ENCODE measurements at regions not wholly inside any gene's neighbourhood (a gene's known extent, or its start where the extent isn't known, plus 50 kb on each side); places are given as distances from the start of the nearest gene placed in this dataset.

GRCh38 chr17:77487677-77488530 lies 347.1 kb downstream of the SEC14L1 start:
- no peaks in the 10 kb centered on the region for H3K9me3 ChIP-seq
- peak in 3 of 5 donors; percentile 20 to 58 (median 25) for DNase-seq
- H3K27me3 ChIP-seq, result no peaks in the 10 kb centered on the region
- TF ChIP-seq POLR2A (IDR thresholded peaks at IDR 0.05), result no peak
- TF ChIP-seq, protein P1, sequence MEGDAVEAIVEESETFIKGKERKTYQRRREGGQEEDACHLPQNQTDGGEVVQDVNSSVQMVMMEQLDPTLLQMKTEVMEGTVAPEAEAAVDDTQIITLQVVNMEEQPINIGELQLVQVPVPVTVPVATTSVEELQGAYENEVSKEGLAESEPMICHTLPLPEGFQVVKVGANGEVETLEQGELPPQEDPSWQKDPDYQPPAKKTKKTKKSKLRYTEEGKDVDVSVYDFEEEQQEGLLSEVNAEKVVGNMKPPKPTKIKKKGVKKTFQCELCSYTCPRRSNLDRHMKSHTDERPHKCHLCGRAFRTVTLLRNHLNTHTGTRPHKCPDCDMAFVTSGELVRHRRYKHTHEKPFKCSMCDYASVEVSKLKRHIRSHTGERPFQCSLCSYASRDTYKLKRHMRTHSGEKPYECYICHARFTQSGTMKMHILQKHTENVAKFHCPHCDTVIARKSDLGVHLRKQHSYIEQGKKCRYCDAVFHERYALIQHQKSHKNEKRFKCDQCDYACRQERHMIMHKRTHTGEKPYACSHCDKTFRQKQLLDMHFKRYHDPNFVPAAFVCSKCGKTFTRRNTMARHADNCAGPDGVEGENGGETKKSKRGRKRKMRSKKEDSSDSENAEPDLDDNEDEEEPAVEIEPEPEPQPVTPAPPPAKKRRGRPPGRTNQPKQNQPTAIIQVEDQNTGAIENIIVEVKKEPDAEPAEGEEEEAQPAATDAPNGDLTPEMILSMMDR (IDR thresholded peaks at IDR 0.05), result no peak
- 86 to 90% (median 88%) methylated on average over 16 to 28 of the region's 28 CpGs for WGBS, 4 donors
- intact Hi-C loops (cut with DNase I), result loop anchor here in 1 of 10 donors (5.0 kb wide), 1 partner anchor 36 kb away; no protein-coding TSS in a partner anchor
- H3K4me3 ChIP-seq, result no peak overlapping the region
- H3K27ac ChIP-seq, result peak overlapping the region in 1 of 12 donors; percentile 4
- no peak for ATAC-seq
- H3K4me1 ChIP-seq, result peaks cover 0 to 26% (median 20%) of the 10 kb centered on the region in 12 donors
- peaks cover 0 to 73% (median 49%) of the 10 kb centered on the region in 9 donors for H3K36me3 ChIP-seq

GRCh38 chr17:77488531-77489238 lies 347.9 kb downstream of the SEC14L1 start:
- intact Hi-C loops (cut with DNase I), result loop anchor here in 1 of 10 donors (5.0 kb wide), 1 partner anchor 36 kb away; no protein-coding TSS in a partner anchor
- H3K27me3 ChIP-seq, result no peaks in the 10 kb centered on the region
- DNase-seq (peak in 3 of 5 donors; percentile 20 to 44 (median 29)), ATAC-seq (no peak)
- 85 to 92% (median 89%) methylated on average over 19 to 25 of the region's 25 CpGs for WGBS, 4 donors
- H3K4me3 ChIP-seq, result no peak overlapping the region
- peaks cover 0 to 27% (median 20%) of the 10 kb centered on the region in 12 donors for H3K4me1 ChIP-seq
- peak overlapping the region in 1 of 12 donors; percentile 77 for H3K27ac ChIP-seq
- H3K36me3 ChIP-seq, result peaks cover 0 to 73% (median 48%) of the 10 kb centered on the region in 9 donors
- TF ChIP-seq, protein P1 (IDR thresholded peaks at IDR 0.05), result no peak
- TF ChIP-seq POLR2A (IDR thresholded peaks at IDR 0.05), result no peak
- H3K9me3 ChIP-seq, result no peaks in the 10 kb centered on the region

DNA sequence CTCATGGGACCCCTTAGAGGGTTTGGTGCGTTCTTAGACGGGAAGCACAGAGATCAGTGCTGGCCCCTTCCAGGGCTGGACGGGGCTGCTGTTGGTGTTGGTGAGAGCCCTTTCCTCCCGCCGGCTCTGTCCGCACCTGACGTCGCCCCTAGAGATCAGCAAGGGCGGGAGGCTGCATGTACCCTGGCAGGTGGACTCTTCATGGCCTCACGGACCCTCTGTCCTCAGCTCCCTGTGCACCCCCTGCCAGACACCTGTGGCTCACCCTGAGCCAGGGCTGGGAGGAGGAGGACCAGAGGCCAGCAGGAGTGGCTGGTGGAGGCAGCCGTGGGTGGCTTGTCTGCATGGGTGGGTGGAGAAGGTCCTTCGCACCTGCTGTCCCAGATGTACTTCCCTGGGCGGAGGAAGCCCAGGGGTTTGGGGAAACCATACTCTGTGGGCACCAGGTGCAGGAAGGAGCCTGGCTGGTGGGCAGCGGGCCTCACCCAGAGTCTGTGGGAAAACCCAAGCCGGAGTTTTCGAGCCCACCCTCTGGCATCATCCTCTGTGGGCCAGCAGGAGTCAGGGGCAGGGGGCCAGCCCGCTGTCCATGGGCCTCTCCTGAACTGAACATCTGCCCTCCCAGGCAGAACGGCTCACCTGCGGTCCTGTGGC lies 348.6 kb downstream of the SEC14L1 start:
- H3K36me3 ChIP-seq, result peaks cover 0 to 77% (median 51%) of the 10 kb centered on the region in 9 donors
- ATAC-seq, result peak in 2 of 4 donors; percentile 1 to 2
- no peaks in the 10 kb centered on the region for H3K9me3 ChIP-seq
- intact Hi-C loops (cut with DNase I), result loop anchor here in 1 of 10 donors (5.0 kb wide), 1 partner anchor 37 kb away; no protein-coding TSS in a partner anchor
- no peaks in the 10 kb centered on the region for H3K27me3 ChIP-seq
- 76 to 92% (median 79%) methylated on average over 12 to 19 of the region's 19 CpGs for WGBS, 4 donors
- H3K27ac ChIP-seq, result peak overlapping the region in 8 of 12 donors; percentile 19 to 77 (median 45)
- peaks cover 0 to 33% (median 20%) of the 10 kb centered on the region in 12 donors for H3K4me1 ChIP-seq
- TF ChIP-seq POLR2A (IDR thresholded peaks at IDR 0.05), result no peak
- TF ChIP-seq, protein P1 (IDR thresholded peaks at IDR 0.05), result no peak
- DNase-seq, result peak in 3 of 5 donors; percentile 21 to 49 (median 23)
- H3K4me3 ChIP-seq, result no peak overlapping the region
